ENCODE measurements at regions not wholly inside any gene's neighbourhood (a gene's known extent, or its start where the extent isn't known, plus 50 kb on each side); places are given as distances from the start of the nearest gene placed in this dataset.

- DNase-seq, result no peak
Observed at GRCh38 chr4:108398316-108398715, 222.1 kb upstream of the RPL34 start.

- DNase-seq, result no peak
Observed at GRCh38 chr4:108397850-108398249, 222.5 kb upstream of the RPL34 start.

GRCh38 chr4:108396900-108397497 lies 223.4 kb upstream of the RPL34 start:
- DNase-seq, result no peak

GRCh38 chr4:108395786-108396185 lies 224.6 kb upstream of the RPL34 start:
- DNase-seq, result no peak

- no peak for DNase-seq
Observed at GRCh38 chr4:108393890-108394472, 225.2 kb upstream of the LEF1 start.

- DNase-seq, result no peak
Observed at GRCh38 chr4:108391701-108392455, 223.1 kb upstream of the LEF1 start.

- DNase-seq, result no peak
Observed at GRCh38 chr4:108385076-108385475, 216.3 kb upstream of the LEF1 start.

GRCh38 chr4:108384544-108384943 lies 215.8 kb upstream of the LEF1 start:
- no peak for DNase-seq

- DNase-seq, result no peak
Observed at GRCh38 chr4:108383157-108383556, 214.4 kb upstream of the LEF1 start.

GRCh38 chr4:108382751-108383150 lies 214.0 kb upstream of the LEF1 start:
- DNase-seq, result no peak

GRCh38 chr4:108378164-108378563 lies 209.4 kb upstream of the LEF1 start:
- DNase-seq, result no peak

- no peak for DNase-seq
Observed at GRCh38 chr4:108377021-108377420, 208.3 kb upstream of the LEF1 start.

GRCh38 chr4:108375434-108375833 lies 206.7 kb upstream of the LEF1 start:
- no peak for DNase-seq

- no peak for DNase-seq
Observed at GRCh38 chr4:108372681-108373080, 203.9 kb upstream of the LEF1 start.

- no peak for DNase-seq
Observed at GRCh38 chr4:108371282-108371681, 202.6 kb upstream of the LEF1 start.

- DNase-seq, result no peak
Observed at GRCh38 chr4:108370291-108371141, 201.8 kb upstream of the LEF1 start.

GRCh38 chr4:108369035-108369655 lies 200.4 kb upstream of the LEF1 start:
- no peak for DNase-seq

GRCh38 chr4:108367751-108368150 lies 199.0 kb upstream of the LEF1 start:
- DNase-seq, result no peak

- no peak for DNase-seq
Observed at GRCh38 chr4:108366716-108367115, 198.0 kb upstream of the LEF1 start.

- DNase-seq, result no peak
Observed at GRCh38 chr4:108365551-108365950, 196.8 kb upstream of the LEF1 start.

GRCh38 chr4:108361886-108362285 lies 193.2 kb upstream of the LEF1 start:
- DNase-seq, result peak; percentile 40

GRCh38 chr4:108361446-108361820 lies 192.7 kb upstream of the LEF1 start:
- peak; percentile 13 for DNase-seq
